SH-SY5Y (cell line): ENCODE measurements at regions not wholly inside any gene's neighbourhood (a gene's known extent, or its start where the extent isn't known, plus 50 kb on each side); places are given as distances from the start of the nearest gene placed in this dataset.

Source experiments
- GATA2 ChIP-seq: IDR thresholded peaks from 2 replicates; pipeline ENCODE4 v1.6.1; 2011; ENCODE audit warnings: mild to moderate bottlenecking, low read depth, low read length
- GATA3 ChIP-seq: IDR thresholded peaks from 2 replicates; pipeline ENCODE4 v1.6.1; 2011; ENCODE audit warnings: low read depth, mild to moderate bottlenecking, low read length, moderate library complexity

GRCh38 chr14:85732031-85732430 is 202.1 kb downstream of the FLRT2 start:
- no peak for TF ChIP-seq GATA2
- no peak for TF ChIP-seq GATA3
